GM12875 (cell line): ENCODE measurements at regions not wholly inside any gene's neighbourhood (a gene's known extent, or its start where the extent isn't known, plus 50 kb on each side); places are given as distances from the start of the nearest gene placed in this dataset.

Experiments
- H3K4me3 ChIP-seq: one replicate; pipeline ENCODE4 v1.5.1; 2011; ENCODE audit warnings: low read depth, low read length, control low read depth
- CTCF ChIP-seq: IDR thresholded peaks from 2 replicates; pipeline ENCODE4 v1.5.1; 2011; ENCODE audit warnings: low read depth, mild to moderate bottlenecking, control low read depth, inconsistent platforms, low read length, moderate library complexity, borderline replicate concordance; ENCODE audit not compliant: insufficient read depth

- no peak for TF ChIP-seq CTCF
These were observed 131.1 kb downstream of the AXIN2 start for GRCh38 chr17:65430209-65430833.

GRCh38 chr17:65423346-65424140 is 137.9 kb downstream of the AXIN2 start:
- no peak overlapping the region for H3K4me3 ChIP-seq
- TF ChIP-seq CTCF, result no peak

More at GRCh38 chr17:65430209-65430833, 131.1 kb downstream of the AXIN2 start:
- H3K4me3 ChIP-seq, result no peak overlapping the region

GRCh38 chr17:65418622-65419021 is 142.8 kb downstream of the AXIN2 start:
- no peak overlapping the region for H3K4me3 ChIP-seq
- no peak for TF ChIP-seq CTCF

GRCh38 chr17:65417406-65418221 is 143.8 kb downstream of the AXIN2 start:
- no peak for TF ChIP-seq CTCF
- no peak overlapping the region for H3K4me3 ChIP-seq

GRCh38 chr17:65415991-65416390 is 145.5 kb downstream of the AXIN2 start:
- no peak for TF ChIP-seq CTCF
- H3K4me3 ChIP-seq, result no peak overlapping the region

- H3K4me3 ChIP-seq, result no peak overlapping the region
- TF ChIP-seq CTCF, result no peak
These were observed 148.1 kb downstream of the AXIN2 start for GRCh38 chr17:65413390-65413789.
